IMR-90 (cell line): ENCODE measurements at regions not wholly inside any gene's neighbourhood (a gene's known extent, or its start where the extent isn't known, plus 50 kb on each side); places are given as distances from the start of the nearest gene placed in this dataset.
A peak's percentile ranks its signal among the peaks of the same experiment; 100 is the strongest.

Experiments
- ATAC-seq: fragments of 200-7000 bp; cut with Tn5 transposase; 2 replicates; pipeline ENCODE4 v1.9.1; 2020; ENCODE audit warnings: low read depth, mild to moderate bottlenecking, moderate library complexity
- BruUV-seq: library from RNA; stranded (reverse); fragments of 400-500 nt; replicated peaks from 2 replicates; lab custom pipeline; 2021; lab: Mats Ljungman, UMichigan
- CTCF ChIA-PET: fragments of 300-600 bp; formaldehyde crosslinking; extraction: SDS; loops from one replicate; lab custom pipeline; 2021; ENCODE audit warnings: antibody characterized with exemption; lab: Yijun Ruan, JAX
- POLR2A ChIA-PET: fragments of 300-600 bp; sonication (Branson Sonifier 250); formaldehyde crosslinking; loops from one replicate; lab custom pipeline; 2022; ENCODE audit warnings: antibody characterized with exemption; ENCODE audit not compliant: unreplicated experiment; lab: Charles Lee
- DNase-seq: peaks from one replicate; pipeline ENCODE4 v3.0.0; 2013
- H2AFZ ChIP-seq: replicated peaks from 2 replicates; pipeline ENCODE3; 2013; ENCODE audit warnings: low read length, mild to moderate bottlenecking; ENCODE audit not compliant: poor library complexity
- H2AK5ac ChIP-seq: 2 replicates; pipeline ENCODE4 v1.6.1; 2013; ENCODE audit warnings: low read depth, low read length, inconsistent platforms
- H2AK9ac ChIP-seq: replicated peaks from 2 replicates; pipeline ENCODE3; 2013; ENCODE audit warnings: mild to moderate bottlenecking, low read depth, low read length, moderate library complexity; ENCODE audit not compliant: poor library complexity
- H2BK120ac ChIP-seq: 2 replicates; pipeline ENCODE4 v1.6.1; 2013; ENCODE audit warnings: low read depth, low read length, inconsistent platforms
- H2BK15ac ChIP-seq: 3 replicates; pipeline ENCODE4 v1.6.1; 2013; ENCODE audit warnings: low read depth, low read length, inconsistent platforms
- H2BK20ac ChIP-seq: 2 replicates; pipeline ENCODE4 v1.6.1; 2013; ENCODE audit warnings: low read depth, mild to moderate bottlenecking, inconsistent platforms, low read length, moderate library complexity
- H2BK5ac ChIP-seq: 2 replicates; pipeline ENCODE4 v1.6.1; 2013; ENCODE audit warnings: mild to moderate bottlenecking, low read depth, low read length, inconsistent platforms; ENCODE audit not compliant: poor library complexity, severe bottlenecking
- H3K14ac ChIP-seq: replicated peaks from 2 replicates; pipeline ENCODE4 v1.6.1; 2013; ENCODE audit warnings: low read depth, low read length, inconsistent platforms
- H3K18ac ChIP-seq: 2 replicates; pipeline ENCODE4 v1.6.1; 2013; ENCODE audit warnings: low read depth, low read length, control low read depth
- H3K23ac ChIP-seq: 2 replicates; pipeline ENCODE4 v1.6.1; 2013; ENCODE audit warnings: low read depth, low read length, inconsistent platforms
- H3K27ac ChIP-seq: 2 replicates; pipeline ENCODE4 v1.5.1; 2013; ENCODE audit warnings: mild to moderate bottlenecking, control low read depth, low read length; ENCODE audit not compliant: insufficient read depth
- H3K27me3 ChIP-seq: 2 replicates; pipeline ENCODE4 v1.6.1; 2013; ENCODE audit warnings: low read length; ENCODE audit not compliant: control insufficient read depth, insufficient read depth
- H3K36me3 ChIP-seq: 2 replicates; pipeline ENCODE4 v1.6.1; 2013; ENCODE audit warnings: low read length, mixed read lengths; ENCODE audit not compliant: control insufficient read depth, insufficient read depth
- H3K4ac ChIP-seq: 2 replicates; pipeline ENCODE4 v1.6.1; 2013; ENCODE audit warnings: low read depth, low read length, inconsistent platforms
- H3K4me1 ChIP-seq: 2 replicates; pipeline ENCODE4 v1.6.1; 2013; ENCODE audit warnings: low read length, mixed read lengths; ENCODE audit not compliant: control insufficient read depth, insufficient read depth
- H3K4me2 ChIP-seq: 2 replicates; pipeline ENCODE4 v1.6.1; 2013; ENCODE audit warnings: low read depth, mild to moderate bottlenecking, control low read depth, low read length, moderate library complexity
- H3K4me3 ChIP-seq: 2 replicates; pipeline ENCODE4 v1.5.1; 2013; ENCODE audit warnings: low read depth, mild to moderate bottlenecking, control low read depth, low read length, moderate library complexity; ENCODE audit not compliant: insufficient read depth
- H3K56ac ChIP-seq: 2 replicates; pipeline ENCODE4 v1.6.1; 2013; ENCODE audit warnings: low read length, inconsistent platforms; ENCODE audit not compliant: insufficient read depth; ENCODE audit errors: extremely low read depth
- H3K79me1 ChIP-seq, 2 experiments: 2 replicates each; pipeline ENCODE4 v1.6.1; 2013; ENCODE audit warnings: low read length in 2 of 2, inconsistent platforms in 1 of 2, low read depth in 1 of 2
- H3K9ac ChIP-seq: 2 replicates; pipeline ENCODE4 v1.6.1; 2013; ENCODE audit warnings: low read depth, low read length, control low read depth
- H3K9me1 ChIP-seq: 2 replicates; pipeline ENCODE4 v1.6.1; 2013; ENCODE audit warnings: low read length, inconsistent platforms; ENCODE audit not compliant: insufficient read depth
- H3K9me3 ChIP-seq: 2 replicates; pipeline ENCODE4 v1.6.1; 2013; ENCODE audit warnings: low read length; ENCODE audit not compliant: control insufficient read depth, insufficient read depth
- H4K20me1 ChIP-seq: 2 replicates; pipeline ENCODE4 v1.6.1; 2013; ENCODE audit warnings: low read length, inconsistent platforms; ENCODE audit not compliant: insufficient read depth
- H4K5ac ChIP-seq: 2 replicates; pipeline ENCODE4 v1.6.1; 2013; ENCODE audit warnings: mild to moderate bottlenecking, low read depth, low read length, control low read depth
- H4K8ac ChIP-seq, 2 experiments: 2 replicates each; pipeline ENCODE4 v1.6.1; 2013; ENCODE audit warnings: low read depth in 2 of 2, low read length in 2 of 2, control low read depth in 1 of 2, inconsistent platforms in 1 of 2
- H4K91ac ChIP-seq: 2 replicates; pipeline ENCODE4 v1.6.1; 2013; ENCODE audit warnings: low read depth, low read length, inconsistent platforms; ENCODE audit not compliant: insufficient read depth
- BHLHE40 ChIP-seq: fragments of 150-350 bp; IDR thresholded peaks from 2 replicates; pipeline ENCODE4 v1.6.1; 2016; ENCODE audit warnings: mild to moderate bottlenecking, low read depth, low read length
- WGBS, 2 experiments: methylation state at CpG; one replicate each; pipeline versions ENCODE4 v1.1.5 to v1.1.7; 2013; ENCODE audit warnings: missing lambda C conversion rate in 2 of 2; ENCODE audit not compliant: insufficient read length in 1 of 2; ENCODE audit errors: extremely low coverage in 2 of 2; 5-methylcytosine and 5-hydroxymethylcytosine counted together
- dilution Hi-C: fragments of 300-500 bp; cut with HindIII; formaldehyde crosslinking; loops from one replicate; pipeline ENCODE4 v1.14.3; 2018; ENCODE audit warnings: low sequenced_read_pairs; ENCODE audit not compliant: unreplicated experiment
- in situ Hi-C: fragments of 300-500 bp; cut with MboI; formaldehyde crosslinking; loops from 3 replicates; pipeline ENCODE4 v1.14.3; 2019; ENCODE audit warnings: low sequenced_read_pairs, inconsistent platforms, mixed read lengths
- intact Hi-C: fragments of 100-400 bp; cut with micrococcal nuclease; formaldehyde crosslinking; loops from 2 replicates; pipeline ENCODE4 v1.10.0; 2022
- TF ChIP-seq, protein P1 (sequence below): conservative IDR thresholded peaks from 2 replicates; pipeline ENCODE4 v1.5.1; 2012; ENCODE audit warnings: mild to moderate bottlenecking, low read depth, low read length, improper control_type of control experiment

DNA sequence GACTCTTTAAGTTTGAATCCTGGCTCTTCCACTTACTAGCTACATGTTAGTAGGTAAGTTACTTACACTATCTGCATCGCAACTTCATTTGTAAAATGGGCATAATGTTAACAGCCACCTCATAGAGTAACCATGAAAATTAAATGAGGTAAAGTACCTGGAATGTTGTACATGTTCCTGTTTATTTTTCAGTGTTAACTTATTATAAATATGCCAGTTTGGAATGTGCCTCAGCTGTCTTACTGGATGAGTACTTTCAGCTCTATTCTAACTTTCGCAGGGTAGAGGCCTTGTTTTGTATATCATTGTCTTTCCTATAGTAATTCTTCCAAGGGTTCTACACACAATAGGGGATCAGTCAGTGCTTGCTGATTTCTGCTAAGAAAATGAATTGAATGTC lies 167.4 kb downstream of the DUSP10 start:
- no peaks in the 10 kb centered on the region for H3K27me3 ChIP-seq
- H3K79me1 ChIP-seq: no peaks in the 10 kb centered on the region
- intact Hi-C loops: no loop called here
- H2AFZ ChIP-seq: no peak overlapping the region
- BruUV-seq: no TSS peak
- H2BK120ac ChIP-seq: peak overlapping the region; percentile 99
- ATAC-seq (peak; percentile 55), DNase-seq (peak; percentile 73)
- peak overlapping the region; percentile 29; the same call in 1 of the 2 replicates for H2AK5ac ChIP-seq
- H3K23ac ChIP-seq: peak overlapping the region; percentile 81; the same call in 1 of the 2 replicates
- peak overlapping the region; percentile 91 for H2BK5ac ChIP-seq
- H4K91ac ChIP-seq: peak overlapping the region; percentile 20; the same call in 1 of the 2 replicates
- no peak overlapping the region for H2AK9ac ChIP-seq
- peak overlapping the region; percentile 57; the same call in 1 of the 2 replicates for H4K5ac ChIP-seq
- peaks cover 6% of the 10 kb centered on the region for H3K4me1 ChIP-seq
- peak overlapping the region; percentile 57; the same call in 1 of the 3 replicates for H2BK15ac ChIP-seq
- H3K4me3 ChIP-seq: no peak overlapping the region
- in situ Hi-C loops: no loop called here
- ChIA-PET CTCF (interaction anchor here (0.6 to 1.5 kb wide), 4 partner anchors 9 to 810 kb away, joined by 3 to 4 read pairs (median 4); no protein-coding TSS in a partner anchor), POLR2A (no interaction called here)
- no peak overlapping the region for H3K27ac ChIP-seq
- peak overlapping the region; percentile 55; the same call in 1 of the 2 replicates for H3K14ac ChIP-seq
- H3K4me2 ChIP-seq: peak overlapping the region; percentile 59; the same call in 1 of the 2 replicates
- peak overlapping the region; percentile 81; the same call in 1 of the 2 replicates for H3K18ac ChIP-seq
- H3K9me1 ChIP-seq: no peaks in the 10 kb centered on the region; the same call in 1 of the 2 replicates
- TF ChIP-seq, protein P1, sequence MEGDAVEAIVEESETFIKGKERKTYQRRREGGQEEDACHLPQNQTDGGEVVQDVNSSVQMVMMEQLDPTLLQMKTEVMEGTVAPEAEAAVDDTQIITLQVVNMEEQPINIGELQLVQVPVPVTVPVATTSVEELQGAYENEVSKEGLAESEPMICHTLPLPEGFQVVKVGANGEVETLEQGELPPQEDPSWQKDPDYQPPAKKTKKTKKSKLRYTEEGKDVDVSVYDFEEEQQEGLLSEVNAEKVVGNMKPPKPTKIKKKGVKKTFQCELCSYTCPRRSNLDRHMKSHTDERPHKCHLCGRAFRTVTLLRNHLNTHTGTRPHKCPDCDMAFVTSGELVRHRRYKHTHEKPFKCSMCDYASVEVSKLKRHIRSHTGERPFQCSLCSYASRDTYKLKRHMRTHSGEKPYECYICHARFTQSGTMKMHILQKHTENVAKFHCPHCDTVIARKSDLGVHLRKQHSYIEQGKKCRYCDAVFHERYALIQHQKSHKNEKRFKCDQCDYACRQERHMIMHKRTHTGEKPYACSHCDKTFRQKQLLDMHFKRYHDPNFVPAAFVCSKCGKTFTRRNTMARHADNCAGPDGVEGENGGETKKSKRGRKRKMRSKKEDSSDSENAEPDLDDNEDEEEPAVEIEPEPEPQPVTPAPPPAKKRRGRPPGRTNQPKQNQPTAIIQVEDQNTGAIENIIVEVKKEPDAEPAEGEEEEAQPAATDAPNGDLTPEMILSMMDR: no peak
- TF ChIP-seq BHLHE40: peak; percentile 64; the same call in 1 of the 2 replicates
- H2BK20ac ChIP-seq: peak overlapping the region; percentile 94
- H3K9ac ChIP-seq: no peak overlapping the region
- no peaks in the 10 kb centered on the region for H3K9me3 ChIP-seq
- dilution Hi-C loops: no loop called here
- WGBS, 2 experiments: no CpG with 5 or more reads among the region's 2 CpGs
- H3K56ac ChIP-seq: no peak overlapping the region; the same call in 1 of the 2 replicates
- no peaks in the 10 kb centered on the region for H3K36me3 ChIP-seq
- H4K8ac ChIP-seq: peak overlapping the region; percentile 25 to 79; a peak in 2 of 4 replicates
- no peaks in the 10 kb centered on the region for H4K20me1 ChIP-seq
- H3K4ac ChIP-seq: peak overlapping the region; percentile 95; the same call in 1 of the 2 replicates
